ES-I3 (cell line): ENCODE measurements at regions not wholly inside any gene's neighbourhood (a gene's known extent, or its start where the extent isn't known, plus 50 kb on each side); places are given as distances from the start of the nearest gene placed in this dataset.

ENCODE experiments used
- H3K36me3 ChIP-seq: 2 replicates; pipeline ENCODE4 v1.6.1; 2013; ENCODE audit warnings: mild to moderate bottlenecking, low read length, control low read depth, moderate library complexity; ENCODE audit not compliant: insufficient read depth
- H3K4me1 ChIP-seq: 2 replicates; pipeline ENCODE4 v1.6.1; 2013; ENCODE audit warnings: mild to moderate bottlenecking, control low read depth, low read length; ENCODE audit not compliant: insufficient read depth
- H3K9ac ChIP-seq: 2 replicates; pipeline ENCODE4 v1.6.1; 2013; ENCODE audit warnings: low read depth, mild to moderate bottlenecking, low read length, moderate library complexity
- H3K9me3 ChIP-seq: 2 replicates; pipeline ENCODE4 v1.6.1; 2013; ENCODE audit warnings: mild to moderate bottlenecking, low read length, moderate library complexity; ENCODE audit not compliant: control insufficient read depth, insufficient read depth

DNA sequence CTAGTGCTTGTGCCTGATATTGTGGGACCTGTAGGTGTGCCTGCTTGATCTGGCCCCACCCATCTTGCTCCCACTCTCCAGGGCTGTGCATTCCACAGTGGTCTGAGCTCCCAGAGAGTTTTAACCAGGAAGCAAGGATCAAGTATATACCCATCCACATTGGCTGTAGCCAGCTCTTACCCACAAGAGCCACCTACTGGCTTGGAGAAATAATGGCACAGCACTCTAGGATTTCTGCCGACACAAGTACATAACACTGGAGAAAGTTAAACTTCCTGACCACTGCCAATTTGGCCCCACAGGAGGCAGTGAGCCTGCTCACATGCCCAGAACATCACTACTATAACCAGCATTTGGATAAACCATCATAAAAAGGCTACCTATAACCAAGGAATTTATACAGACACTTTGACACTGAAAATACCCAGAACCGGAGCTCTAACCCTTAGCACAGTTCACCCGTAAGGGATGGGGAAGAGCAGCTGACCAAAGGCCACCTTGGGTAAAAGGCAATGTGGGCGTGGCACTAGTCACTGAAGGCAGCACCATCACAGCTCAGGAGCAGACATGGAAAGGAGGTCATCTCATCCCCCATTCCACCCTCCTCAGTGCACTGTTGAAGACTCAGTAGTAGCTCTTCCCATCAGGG is 440.4 kb downstream of the BTBD3 start:
- H3K9me3 ChIP-seq = no peaks in the 10 kb centered on the region
- H3K9ac ChIP-seq = no peak overlapping the region
- no peaks in the 10 kb centered on the region for H3K36me3 ChIP-seq

GRCh38 chr20:12358655-12359009 is 440.9 kb downstream of the BTBD3 start:
- Histone ChIP-seq H3K4me1 (no peaks in the 10 kb centered on the region), H3K9me3 (no peaks in the 10 kb centered on the region), H3K36me3 (no peaks in the 10 kb centered on the region), H3K9ac (no peak overlapping the region)

More for the DNA sequence above, 440.4 kb downstream of the BTBD3 start:
- H3K4me1 ChIP-seq = no peaks in the 10 kb centered on the region

DNA sequence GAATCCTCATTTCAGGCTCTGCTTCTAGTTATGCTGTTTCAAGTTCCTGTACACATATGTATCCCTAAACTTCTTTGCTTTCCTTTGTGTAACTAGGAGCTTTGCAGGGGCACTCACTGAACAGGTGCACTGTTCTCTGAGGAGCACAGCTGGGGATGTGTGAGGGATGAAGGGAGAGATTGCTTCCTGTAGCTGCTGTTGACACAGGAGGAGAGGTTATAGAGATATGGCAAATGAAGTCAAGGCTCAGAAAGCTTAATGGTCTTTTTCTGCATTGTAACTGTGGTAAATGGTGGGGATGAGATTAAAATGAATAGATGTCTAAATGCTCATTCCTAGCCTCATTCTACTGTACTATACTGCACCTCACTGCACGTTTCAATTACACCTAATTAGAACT is 454.3 kb downstream of the BTBD3 start:
- Histone ChIP-seq H3K4me1 (no peaks in the 10 kb centered on the region), H3K36me3 (no peaks in the 10 kb centered on the region), H3K9ac (no peak overlapping the region), H3K9me3 (no peaks in the 10 kb centered on the region)

GRCh38 chr20:12372557-12372956 is 454.9 kb downstream of the BTBD3 start:
- Histone ChIP-seq H3K9me3 (no peaks in the 10 kb centered on the region), H3K4me1 (no peaks in the 10 kb centered on the region), H3K36me3 (no peaks in the 10 kb centered on the region), H3K9ac (no peak overlapping the region)

DNA sequence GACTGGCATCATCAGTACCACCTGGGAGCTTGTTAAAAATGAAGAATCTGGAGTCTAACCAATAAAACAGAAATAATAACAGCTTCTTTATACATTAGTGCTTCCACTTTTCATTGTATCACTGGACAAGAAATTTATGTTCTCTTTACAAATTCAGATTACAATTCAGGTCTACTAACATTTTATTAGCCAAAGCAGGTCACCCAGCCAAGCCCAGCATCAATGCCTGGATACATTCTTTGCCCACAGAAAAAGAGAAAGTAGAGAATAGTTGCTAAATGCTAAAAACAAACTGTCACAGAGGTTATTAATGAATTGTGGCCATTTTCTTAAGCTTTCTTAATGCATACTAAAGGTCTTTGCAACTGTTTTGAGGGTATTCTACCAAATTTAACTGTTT is 458.3 kb downstream of the BTBD3 start:
- Histone ChIP-seq H3K9ac (no peak overlapping the region), H3K36me3 (no peaks in the 10 kb centered on the region), H3K4me1 (no peaks in the 10 kb centered on the region), H3K9me3 (no peaks in the 10 kb centered on the region)

DNA sequence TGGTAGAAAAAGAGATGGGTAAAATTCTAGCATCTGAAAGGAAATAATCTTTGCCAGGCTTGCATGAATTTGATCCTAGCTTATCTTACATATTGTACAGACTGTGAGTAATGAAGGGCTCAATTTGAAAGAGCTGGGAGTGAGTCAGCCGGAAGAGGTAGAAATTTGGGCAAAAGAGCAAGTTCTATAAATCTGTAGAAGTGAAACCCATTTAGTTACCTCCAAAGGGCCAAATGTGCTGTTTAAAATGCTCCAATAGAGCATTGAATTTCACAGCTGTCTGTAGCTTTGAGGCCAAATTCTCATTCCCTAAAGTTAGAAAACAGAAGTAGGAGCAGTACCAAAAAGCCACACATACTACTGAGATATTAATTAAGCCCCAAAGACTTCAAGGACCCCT is 466.1 kb downstream of the BTBD3 start:
- no peak overlapping the region for H3K9ac ChIP-seq
- H3K36me3 ChIP-seq = no peaks in the 10 kb centered on the region
- H3K9me3 ChIP-seq = no peaks in the 10 kb centered on the region
- no peaks in the 10 kb centered on the region for H3K4me1 ChIP-seq

- Histone ChIP-seq H3K4me1 (no peaks in the 10 kb centered on the region), H3K9ac (no peak overlapping the region)
These were observed 469.1 kb downstream of the BTBD3 start for GRCh38 chr20:12386821-12387220.

DNA sequence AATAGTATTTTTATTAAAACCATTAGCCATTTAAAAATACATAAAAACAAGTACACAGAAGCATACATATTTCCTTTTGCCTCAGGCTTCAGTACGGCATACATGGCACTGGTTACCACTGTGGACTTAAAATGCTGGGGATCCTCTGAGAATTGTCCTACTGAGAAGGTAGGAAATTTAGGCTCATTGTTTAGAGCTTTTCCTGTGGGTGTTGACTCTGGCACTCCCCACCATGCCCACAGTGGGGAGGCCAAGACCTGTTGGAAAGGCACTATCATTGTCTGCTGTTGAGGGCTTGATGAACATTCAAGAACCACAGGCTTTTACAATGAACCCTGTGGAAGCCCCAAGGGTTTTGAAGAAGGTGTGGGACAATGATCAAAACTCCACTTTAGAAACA is 473.4 kb downstream of the BTBD3 start:
- no peaks in the 10 kb centered on the region for H3K9me3 ChIP-seq
- H3K9ac ChIP-seq = no peak overlapping the region
- H3K4me1 ChIP-seq = no peaks in the 10 kb centered on the region
- no peaks in the 10 kb centered on the region for H3K36me3 ChIP-seq

More at GRCh38 chr20:12386821-12387220, 469.1 kb downstream of the BTBD3 start:
- Histone ChIP-seq H3K9me3 (no peaks in the 10 kb centered on the region), H3K36me3 (no peaks in the 10 kb centered on the region)

DNA sequence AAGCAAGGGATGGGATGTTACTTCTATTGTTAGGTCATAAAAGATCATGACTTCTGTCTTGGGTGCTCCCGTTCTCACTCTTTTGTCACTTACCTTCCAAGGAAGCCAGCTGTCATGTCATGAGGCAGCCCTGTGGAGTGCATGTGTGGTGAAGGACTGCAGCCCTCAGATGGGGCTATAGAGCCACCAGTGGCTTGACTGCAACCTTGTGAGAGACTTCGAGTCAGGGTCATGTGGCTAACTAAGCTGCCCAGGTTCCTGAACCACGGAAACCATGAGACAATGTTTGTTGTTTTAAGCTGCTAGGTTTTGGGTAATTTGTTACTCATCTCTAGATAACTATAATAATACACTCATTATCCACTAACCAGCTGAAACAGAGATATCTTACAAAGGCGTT is 477.1 kb downstream of the BTBD3 start:
- Histone ChIP-seq H3K9me3 (no peaks in the 10 kb centered on the region), H3K4me1 (no peaks in the 10 kb centered on the region), H3K36me3 (no peaks in the 10 kb centered on the region), H3K9ac (no peak overlapping the region)

- Histone ChIP-seq H3K9me3 (no peaks in the 10 kb centered on the region), H3K9ac (no peak overlapping the region), H3K4me1 (no peaks in the 10 kb centered on the region)
These were observed 477.7 kb downstream of the BTBD3 start for GRCh38 chr20:12395353-12395752.

GRCh38 chr20:12395760-12396159 is 478.1 kb downstream of the BTBD3 start:
- no peaks in the 10 kb centered on the region for H3K4me1 ChIP-seq
- H3K9ac ChIP-seq = no peak overlapping the region
- no peaks in the 10 kb centered on the region for H3K36me3 ChIP-seq
- no peaks in the 10 kb centered on the region for H3K9me3 ChIP-seq

More at GRCh38 chr20:12395353-12395752, 477.7 kb downstream of the BTBD3 start:
- H3K36me3 ChIP-seq = no peaks in the 10 kb centered on the region

DNA sequence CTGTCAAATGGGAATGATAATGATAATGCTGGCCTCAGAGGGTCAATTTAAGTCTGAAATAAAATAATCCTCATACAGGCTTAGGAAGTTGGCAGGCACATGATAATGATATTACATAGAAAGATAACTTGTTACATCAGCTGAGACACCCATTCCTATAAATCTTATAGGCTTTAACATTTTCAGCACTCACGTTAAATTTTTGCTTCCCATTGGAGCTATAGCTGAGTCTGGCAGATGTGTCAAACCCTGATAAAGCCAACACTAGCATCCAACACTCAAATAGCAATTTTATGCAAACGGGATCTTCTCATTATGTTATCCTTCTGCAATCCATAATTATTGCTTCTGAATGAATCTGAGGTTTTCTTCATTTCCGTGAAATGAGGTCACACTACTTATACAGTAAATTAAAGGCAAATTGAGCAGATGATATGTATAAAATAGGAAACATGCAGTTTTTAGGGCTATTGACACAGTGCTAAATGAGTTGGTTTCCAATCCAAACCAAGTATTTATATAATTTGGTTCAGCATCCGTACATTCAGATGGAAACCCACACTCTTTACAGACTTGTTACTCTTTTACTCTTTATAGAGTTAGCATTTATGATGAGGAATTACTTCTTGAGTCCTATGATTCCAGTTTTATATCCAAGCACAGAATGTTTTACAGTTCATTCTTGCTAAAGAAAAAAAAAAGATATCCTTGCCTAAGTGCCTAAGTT is 481.6 kb downstream of the BTBD3 start:
- no peaks in the 10 kb centered on the region; the same call in 1 of the 2 replicates for H3K9me3 ChIP-seq
- no peaks in the 10 kb centered on the region for H3K4me1 ChIP-seq
- no peaks in the 10 kb centered on the region for H3K36me3 ChIP-seq
- H3K9ac ChIP-seq = no peak overlapping the region

DNA sequence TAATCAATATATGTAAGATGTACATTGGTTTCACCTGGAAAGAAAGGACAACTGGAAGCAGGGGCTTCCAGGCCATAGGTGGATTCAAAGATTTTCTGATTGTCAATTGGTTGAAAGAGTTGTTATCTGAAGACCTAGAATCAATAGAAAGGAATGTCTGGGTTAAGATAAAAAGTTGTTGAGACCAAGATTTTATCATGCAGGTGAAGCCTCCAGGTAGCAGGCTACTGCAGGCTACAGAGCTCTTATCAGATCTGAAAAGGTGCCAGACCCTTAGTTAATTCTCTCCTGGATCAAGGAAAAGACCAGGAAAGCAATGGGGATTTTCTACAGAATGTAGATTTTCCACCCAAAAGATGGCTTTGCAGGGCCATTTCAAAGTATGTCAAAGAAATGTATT is 487.2 kb downstream of the BTBD3 start:
- Histone ChIP-seq H3K9ac (no peak overlapping the region), H3K36me3 (no peaks in the 10 kb centered on the region), H3K9me3 (peaks cover 9% of the 10 kb centered on the region), H3K4me1 (no peaks in the 10 kb centered on the region)

- Histone ChIP-seq H3K4me1 (no peaks in the 10 kb centered on the region), H3K36me3 (no peaks in the 10 kb centered on the region), H3K9ac (no peak overlapping the region), H3K9me3 (peaks cover 9% of the 10 kb centered on the region)
These were observed 489.3 kb downstream of the BTBD3 start for GRCh38 chr20:12406978-12407377.

- Histone ChIP-seq H3K9me3 (peaks cover 9% of the 10 kb centered on the region), H3K9ac (no peak overlapping the region), H3K36me3 (no peaks in the 10 kb centered on the region), H3K4me1 (no peaks in the 10 kb centered on the region)
These were observed 491.8 kb downstream of the BTBD3 start for GRCh38 chr20:12409501-12409900.
